ENCODE measurements at regions not wholly inside any gene's neighbourhood (a gene's known extent, or its start where the extent isn't known, plus 50 kb on each side); places are given as distances from the start of the nearest gene placed in this dataset.

DNA sequence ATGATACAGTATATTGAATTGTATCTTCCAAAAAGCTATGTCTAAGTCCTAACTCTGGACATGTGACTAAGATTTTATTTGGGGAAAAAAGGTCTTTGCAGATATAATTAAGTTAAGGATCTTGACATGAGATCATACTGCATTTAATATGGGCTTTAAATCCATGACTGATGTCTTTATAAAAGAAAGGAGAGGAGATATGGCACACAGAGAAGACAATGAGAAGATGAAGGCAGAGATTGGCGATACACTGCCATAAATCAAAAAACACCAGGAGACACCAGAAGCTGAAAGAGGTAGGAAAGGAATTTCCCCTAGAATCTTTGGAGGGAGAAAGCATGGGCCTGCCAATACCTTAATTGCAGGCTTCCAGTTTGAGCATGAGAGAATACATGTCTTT, 1450.2 kb downstream of the HACE1 start:
- no peak for TF ChIP-seq POLR2A (IDR thresholded peaks at IDR 0.05)
- TF ChIP-seq, protein P1, sequence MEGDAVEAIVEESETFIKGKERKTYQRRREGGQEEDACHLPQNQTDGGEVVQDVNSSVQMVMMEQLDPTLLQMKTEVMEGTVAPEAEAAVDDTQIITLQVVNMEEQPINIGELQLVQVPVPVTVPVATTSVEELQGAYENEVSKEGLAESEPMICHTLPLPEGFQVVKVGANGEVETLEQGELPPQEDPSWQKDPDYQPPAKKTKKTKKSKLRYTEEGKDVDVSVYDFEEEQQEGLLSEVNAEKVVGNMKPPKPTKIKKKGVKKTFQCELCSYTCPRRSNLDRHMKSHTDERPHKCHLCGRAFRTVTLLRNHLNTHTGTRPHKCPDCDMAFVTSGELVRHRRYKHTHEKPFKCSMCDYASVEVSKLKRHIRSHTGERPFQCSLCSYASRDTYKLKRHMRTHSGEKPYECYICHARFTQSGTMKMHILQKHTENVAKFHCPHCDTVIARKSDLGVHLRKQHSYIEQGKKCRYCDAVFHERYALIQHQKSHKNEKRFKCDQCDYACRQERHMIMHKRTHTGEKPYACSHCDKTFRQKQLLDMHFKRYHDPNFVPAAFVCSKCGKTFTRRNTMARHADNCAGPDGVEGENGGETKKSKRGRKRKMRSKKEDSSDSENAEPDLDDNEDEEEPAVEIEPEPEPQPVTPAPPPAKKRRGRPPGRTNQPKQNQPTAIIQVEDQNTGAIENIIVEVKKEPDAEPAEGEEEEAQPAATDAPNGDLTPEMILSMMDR (IDR thresholded peaks at IDR 0.05): no peak
